ENCODE measurements at regions not wholly inside any gene's neighbourhood (a gene's known extent, or its start where the extent isn't known, plus 50 kb on each side); places are given as distances from the start of the nearest gene placed in this dataset.

DNA sequence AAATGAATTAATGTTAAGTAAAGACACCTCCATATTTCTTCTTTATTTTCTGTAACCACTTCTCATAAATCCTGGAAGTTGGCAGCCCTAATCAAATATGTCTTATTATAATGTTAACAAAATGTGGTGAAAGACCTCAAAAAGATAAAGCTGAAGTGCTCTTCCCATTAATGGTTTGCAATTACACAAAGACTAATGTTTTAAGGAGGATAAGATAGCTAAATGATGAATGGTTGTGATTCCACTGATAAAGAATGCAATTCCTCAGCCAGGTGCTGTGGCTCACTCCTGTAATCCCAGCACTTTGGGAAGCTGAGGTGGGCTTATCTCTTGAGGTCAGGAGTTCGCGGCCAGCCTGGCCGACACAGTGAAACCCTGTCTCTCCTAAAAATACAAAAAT is 125.8 kb upstream of the SNX2 start:
- CTCF ChIA-PET, result no interaction called here
- TF ChIP-seq, protein P1, sequence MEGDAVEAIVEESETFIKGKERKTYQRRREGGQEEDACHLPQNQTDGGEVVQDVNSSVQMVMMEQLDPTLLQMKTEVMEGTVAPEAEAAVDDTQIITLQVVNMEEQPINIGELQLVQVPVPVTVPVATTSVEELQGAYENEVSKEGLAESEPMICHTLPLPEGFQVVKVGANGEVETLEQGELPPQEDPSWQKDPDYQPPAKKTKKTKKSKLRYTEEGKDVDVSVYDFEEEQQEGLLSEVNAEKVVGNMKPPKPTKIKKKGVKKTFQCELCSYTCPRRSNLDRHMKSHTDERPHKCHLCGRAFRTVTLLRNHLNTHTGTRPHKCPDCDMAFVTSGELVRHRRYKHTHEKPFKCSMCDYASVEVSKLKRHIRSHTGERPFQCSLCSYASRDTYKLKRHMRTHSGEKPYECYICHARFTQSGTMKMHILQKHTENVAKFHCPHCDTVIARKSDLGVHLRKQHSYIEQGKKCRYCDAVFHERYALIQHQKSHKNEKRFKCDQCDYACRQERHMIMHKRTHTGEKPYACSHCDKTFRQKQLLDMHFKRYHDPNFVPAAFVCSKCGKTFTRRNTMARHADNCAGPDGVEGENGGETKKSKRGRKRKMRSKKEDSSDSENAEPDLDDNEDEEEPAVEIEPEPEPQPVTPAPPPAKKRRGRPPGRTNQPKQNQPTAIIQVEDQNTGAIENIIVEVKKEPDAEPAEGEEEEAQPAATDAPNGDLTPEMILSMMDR (IDR thresholded peaks at IDR 0.05; ENCODE audit: insufficient read depth, low read length, missing control alignments), result no peak
- no peak for DNase-seq (ENCODE audit: low read depth, low spot score)
- POLR2A ChIA-PET, result no interaction called here
- no peak overlapping the region for H3K4me3 ChIP-seq (ENCODE audit: low read depth, low read length)

- ChIA-PET CTCF (no interaction called here), POLR2A (no interaction called here)
- TF ChIP-seq, protein P1 (IDR thresholded peaks at IDR 0.05; ENCODE audit: insufficient read depth, low read length, missing control alignments), result no peak
- H3K4me3 ChIP-seq (ENCODE audit: low read depth, low read length), result no peak overlapping the region
- DNase-seq (ENCODE audit: low read depth, low spot score), result no peak
These were observed 121.5 kb upstream of the SNX2 start for GRCh38 chr5:122653087-122654017.

- ChIA-PET CTCF (no interaction called here), POLR2A (no interaction called here)
- TF ChIP-seq, protein P1 (IDR thresholded peaks at IDR 0.05; ENCODE audit: insufficient read depth, low read length, missing control alignments), result no peak
- no peak overlapping the region for H3K4me3 ChIP-seq (ENCODE audit: low read depth, low read length)
- no peak for DNase-seq (ENCODE audit: low read depth, low spot score)
These were observed 118.7 kb upstream of the SNX2 start for GRCh38 chr5:122656160-122656559.

- H3K4me3 ChIP-seq (ENCODE audit: low read depth, low read length), result no peak overlapping the region
- ChIA-PET POLR2A (no interaction called here), CTCF (no interaction called here)
- TF ChIP-seq, protein P1 (IDR thresholded peaks at IDR 0.05; ENCODE audit: insufficient read depth, low read length, missing control alignments), result no peak
- no peak for DNase-seq (ENCODE audit: low read depth, low spot score)
These were observed 118.3 kb upstream of the SNX2 start for GRCh38 chr5:122656577-122656976.

GRCh38 chr5:122661496-122662180 is 113.2 kb upstream of the SNX2 start:
- POLR2A ChIA-PET, result interaction anchor here (0.6 kb wide), 1 partner anchor 54 kb away, joined by 3 read pairs; no protein-coding TSS in a partner anchor

GRCh38 chr5:122665051-122665450 is 109.8 kb upstream of the SNX2 start:
- TF ChIP-seq, protein P1 (IDR thresholded peaks at IDR 0.05; ENCODE audit: insufficient read depth, low read length, missing control alignments), result no peak
- DNase-seq (ENCODE audit: low read depth, low spot score), result no peak
- POLR2A ChIA-PET, result no interaction called here
- H3K4me3 ChIP-seq (ENCODE audit: low read depth, low read length), result no peak overlapping the region
- CTCF ChIA-PET, result no interaction called here

More at GRCh38 chr5:122661496-122662180, 113.2 kb upstream of the SNX2 start:
- no peak for DNase-seq (ENCODE audit: low read depth, low spot score)
- no peak overlapping the region for H3K4me3 ChIP-seq (ENCODE audit: low read depth, low read length)
- TF ChIP-seq, protein P1 (IDR thresholded peaks at IDR 0.05; ENCODE audit: insufficient read depth, low read length, missing control alignments), result no peak
- CTCF ChIA-PET, result no interaction called here

Data from AG04449 (cell line).